GM23338 (cell line): ENCODE measurements at regions not wholly inside any gene's neighbourhood (a gene's known extent, or its start where the extent isn't known, plus 50 kb on each side); places are given as distances from the start of the nearest gene placed in this dataset.

Experiments used
- ATAC-seq: fragments of 200-7000 bp; cut with Tn5 transposase; 3 replicates; pipeline ENCODE4 v1.9.1; 2020
- DNase-seq: peaks from one replicate; pipeline ENCODE4 v3.0.0-alpha.2; 2015; ENCODE audit warnings: low spot score
- H2AFZ ChIP-seq: fragments of 200-600 bp; sonication (generic); 2 replicates; pipeline ENCODE4 v1.8.0; 2016; ENCODE audit warnings: antibody characterized with exemption, mild to moderate bottlenecking, moderate library complexity
- H3F3A ChIP-seq: fragments of 200-600 bp; sonication (generic); replicated peaks from 2 replicates; pipeline ENCODE4 v1.8.0; 2017; ENCODE audit warnings: antibody characterized with exemption, mixed run types, low read depth
- H3K27ac ChIP-seq: fragments of 200-600 bp; sonication (generic); 2 replicates; pipeline ENCODE4 v1.6.1; 2016; ENCODE audit warnings: low read depth
- H3K27me3 ChIP-seq: fragments of 200-600 bp; sonication (generic); 2 replicates; pipeline ENCODE4 v1.8.0; 2016; ENCODE audit warnings: mild to moderate bottlenecking, mixed run types, moderate library complexity; ENCODE audit not compliant: insufficient read depth
- H3K36me3 ChIP-seq: fragments of 200-600 bp; sonication (generic); 2 replicates; pipeline ENCODE4 v1.8.0; 2016; ENCODE audit warnings: mild to moderate bottlenecking; ENCODE audit not compliant: insufficient read depth
- H3K4me1 ChIP-seq: fragments of 200-600 bp; sonication (generic); 2 replicates; pipeline ENCODE4 v1.8.0; 2016; ENCODE audit warnings: mild to moderate bottlenecking, moderate library complexity; ENCODE audit not compliant: insufficient read depth
- H3K4me2 ChIP-seq: fragments of 200-600 bp; sonication (generic); 2 replicates; pipeline ENCODE4 v1.7.1; 2017; ENCODE audit warnings: mixed run types
- H3K4me3 ChIP-seq: fragments of 200-600 bp; sonication (generic); 2 replicates; pipeline ENCODE4 v1.6.1; 2016; ENCODE audit warnings: mixed run types
- H3K79me2 ChIP-seq: fragments of 200-600 bp; sonication (generic); replicated peaks from 2 replicates; pipeline ENCODE4 v1.8.0; 2017; ENCODE audit warnings: mild to moderate bottlenecking; ENCODE audit not compliant: insufficient read depth
- H3K9me2 ChIP-seq: fragments of 200-600 bp; sonication (generic); 2 replicates; pipeline ENCODE4 v1.8.0; 2017; ENCODE audit not compliant: insufficient read depth
- H4K20me1 ChIP-seq: fragments of 200-600 bp; sonication (generic); replicated peaks from 2 replicates; pipeline ENCODE4 v1.8.0; 2017; ENCODE audit warnings: mild to moderate bottlenecking; ENCODE audit not compliant: insufficient read depth
- H3K27ac Mint-ChIP-seq: 2 replicates; pipeline ENCODE4 v1.8.0; 2020; ENCODE audit warnings: inconsistent platforms, mild to moderate bottlenecking, moderate library complexity, mixed read lengths
- H3K27me3 Mint-ChIP-seq: 3 replicates; pipeline ENCODE4 v1.8.0; 2022; ENCODE audit warnings: low read depth, mild to moderate bottlenecking, moderate library complexity, mixed read lengths, inconsistent platforms; ENCODE audit not compliant: insufficient read depth, poor library complexity
- H3K36me3 Mint-ChIP-seq: 3 replicates; pipeline ENCODE4 v1.8.0; 2021; ENCODE audit warnings: low read depth, mild to moderate bottlenecking, inconsistent platforms, moderate library complexity, mixed read lengths
- H3K4me1 Mint-ChIP-seq: 3 replicates; pipeline ENCODE4 v1.8.0; 2020; ENCODE audit warnings: mild to moderate bottlenecking, inconsistent platforms, mixed read lengths
- H3K4me3 Mint-ChIP-seq: 3 replicates; pipeline ENCODE4 v1.8.0; 2021; ENCODE audit warnings: moderate library complexity, mild to moderate bottlenecking, inconsistent platforms, mixed read lengths
- H3K9me3 Mint-ChIP-seq: 3 replicates; pipeline ENCODE4 v1.8.0; 2020; ENCODE audit warnings: moderate library complexity, mild to moderate bottlenecking, inconsistent platforms, mixed read lengths
- CREB1 ChIP-seq: fragments of 250-450 bp; sonication (Bioruptor Pico); IDR thresholded peaks from 2 replicates; pipeline ENCODE4 v1.5.0; 2020; ENCODE audit warnings: low read depth, mild to moderate bottlenecking, moderate library complexity
- CTCF ChIP-seq, 2 experiments: fragments of 200-600 bp in 1 of 2; sonication (generic) in 1 of 2; conservative IDR thresholded peaks; 2 replicates each; pipeline versions ENCODE4 v1.5.1 to v1.6.1; 2016 to 2017; ENCODE audit warnings: antibody characterized with exemption in 2 of 2, low read depth in 2 of 2, mild to moderate bottlenecking in 2 of 2, moderate library complexity in 1 of 2
- ETS1 ChIP-seq: IDR thresholded peaks from 2 replicates; pipeline ENCODE4 v1.6.1; 2016; ENCODE audit warnings: antibody characterized with exemption
- EZH2 ChIP-seq: fragments of 200-600 bp; sonication (generic); IDR thresholded peaks from one replicate; pipeline ENCODE4 v1.8.0; 2017; ENCODE audit warnings: antibody characterized with exemption, mild to moderate bottlenecking, low read depth; ENCODE audit not compliant: unreplicated experiment
- EZH2phosphoT487 ChIP-seq: fragments of 200-600 bp; sonication (generic); IDR thresholded peaks from one replicate; pipeline ENCODE4 v1.8.1; 2018; ENCODE audit warnings: antibody characterized with exemption; ENCODE audit not compliant: unreplicated experiment
- JUNB ChIP-seq: IDR thresholded peaks from one replicate; pipeline ENCODE4 v1.6.1; 2016; ENCODE audit warnings: antibody characterized with exemption; ENCODE audit not compliant: unreplicated experiment
- NANOG ChIP-seq: IDR thresholded peaks from 2 replicates; pipeline ENCODE4 v1.6.1; 2016; ENCODE audit warnings: antibody characterized with exemption, borderline replicate concordance
- POLR2AphosphoS5 ChIP-seq: IDR thresholded peaks from 2 replicates; pipeline ENCODE4 v1.6.1; 2016; ENCODE audit warnings: antibody characterized with exemption, low read depth
- REST ChIP-seq: IDR thresholded peaks from one replicate; pipeline ENCODE4 v1.6.1; 2018; ENCODE audit warnings: antibody characterized with exemption; ENCODE audit not compliant: unreplicated experiment
- STAT1 ChIP-seq: IDR thresholded peaks from one replicate; pipeline ENCODE4 v1.6.1; 2016; ENCODE audit warnings: antibody characterized with exemption; ENCODE audit not compliant: unreplicated experiment
- ZNF114 ChIP-seq: fragments of 250-450 bp; sonication (Bioruptor Pico); IDR thresholded peaks from 2 replicates; pipeline ENCODE4 v1.5.0; 2020; ENCODE audit warnings: mild to moderate bottlenecking, moderate library complexity
- ZNF331 ChIP-seq: fragments of 250-450 bp; sonication (Bioruptor Pico); IDR thresholded peaks from 2 replicates; pipeline ENCODE4 v1.5.0; 2020; ENCODE audit warnings: low read depth, mild to moderate bottlenecking, moderate library complexity
- ZNF462 ChIP-seq: fragments of 250-450 bp; sonication (Bioruptor Pico); IDR thresholded peaks from 2 replicates; pipeline ENCODE4 v1.5.0; 2020; ENCODE audit warnings: mild to moderate bottlenecking, moderate library complexity

GRCh38 chr2:236662231-236663185, 92.9 kb downstream of the ACKR3 start:
- DNase-seq (no peak), ATAC-seq (no peak)
- peaks cover 38% of the 10 kb centered on the region for H3K4me1 Mint-ChIP-seq
- no peaks in the 10 kb centered on the region for H3K36me3 ChIP-seq
- H3K4me2 ChIP-seq = no peak overlapping the region
- no peak overlapping the region for H3K4me3 Mint-ChIP-seq
- TF ChIP-seq STAT1 (no peak), ETS1 (no peak), NANOG (no peak), POLR2AphosphoS5 (no peak), EZH2 (no peak), CTCF (conservative IDR thresholded peaks at IDR 0.05; ENCODE audit: low read depth in 2 of 2) (no peak), CREB1 (CRISPR knock-in tag) (no peak), EZH2phosphoT487 (no peak), JUNB (no peak), ZNF462 (no peak), ZNF114 (CRISPR knock-in tag) (no peak), ZNF331 (CRISPR knock-in tag) (no peak), REST (no peak)
- H3K27me3 ChIP-seq = no peaks in the 10 kb centered on the region
- H3K9me3 Mint-ChIP-seq = peaks cover 15% of the 10 kb centered on the region
- H3K4me3 ChIP-seq = no peak overlapping the region
- no peak overlapping the region for H3K27ac ChIP-seq
- no peaks in the 10 kb centered on the region for H3K79me2 ChIP-seq
- peak overlapping the region; percentile 20 for H2AFZ ChIP-seq
- H4K20me1 ChIP-seq = no peaks in the 10 kb centered on the region
- no peak overlapping the region for H3K27ac Mint-ChIP-seq
- H3F3A ChIP-seq = no peaks in the 10 kb centered on the region
- peaks cover 6% of the 10 kb centered on the region for H3K27me3 Mint-ChIP-seq
- H3K36me3 Mint-ChIP-seq = peaks cover 6% of the 10 kb centered on the region; the same call in 1 of the 3 replicates
- peaks cover 11% of the 10 kb centered on the region for H3K9me2 ChIP-seq
- peaks cover 13% of the 10 kb centered on the region; the same call in 1 of the 2 replicates for H3K4me1 ChIP-seq
